Esophagus muscularis mucosa (tissue), 3 donors: ENCODE measurements at regions not wholly inside any gene's neighbourhood (a gene's known extent, or its start where the extent isn't known, plus 50 kb on each side); places are given as distances from the start of the nearest gene placed in this dataset.

Source experiments
- CTCF ChIP-seq, 3 experiments: fragments of 200-600 bp in 2 of 3; fragments of 450-650 bp in 1 of 3; sonication (generic) in 2 of 3; IDR thresholded peaks; one replicate each; pipeline ENCODE4 v1.5.1; 2017 to 2019; ENCODE audit warnings: antibody characterized with exemption in 3 of 3, mild to moderate bottlenecking in 2 of 3, moderate library complexity in 1 of 3
- POLR2AphosphoS5 ChIP-seq, 2 donors: sonication (generic); formaldehyde crosslinking; IDR thresholded peaks; one replicate each; pipeline ENCODE4 v1.6.1; 2017; ENCODE audit warnings: antibody characterized with exemption in 2 of 2

- TF ChIP-seq CTCF (IDR thresholded peaks at IDR 0.05), result no peak
- TF ChIP-seq POLR2AphosphoS5 (IDR thresholded peaks at IDR 0.05), result no peak
Observed at GRCh38 chr6:108744996-108745395, 103.2 kb upstream of the ARMC2 start.
